ENCODE measurements at regions not wholly inside any gene's neighbourhood (a gene's known extent, or its start where the extent isn't known, plus 50 kb on each side); places are given as distances from the start of the nearest gene placed in this dataset.
A peak's percentile ranks its signal among the peaks of the same experiment; 100 is the strongest.

- no peaks in the 10 kb centered on the region for H3K9me3 ChIP-seq
- TF ChIP-seq, protein P1, sequence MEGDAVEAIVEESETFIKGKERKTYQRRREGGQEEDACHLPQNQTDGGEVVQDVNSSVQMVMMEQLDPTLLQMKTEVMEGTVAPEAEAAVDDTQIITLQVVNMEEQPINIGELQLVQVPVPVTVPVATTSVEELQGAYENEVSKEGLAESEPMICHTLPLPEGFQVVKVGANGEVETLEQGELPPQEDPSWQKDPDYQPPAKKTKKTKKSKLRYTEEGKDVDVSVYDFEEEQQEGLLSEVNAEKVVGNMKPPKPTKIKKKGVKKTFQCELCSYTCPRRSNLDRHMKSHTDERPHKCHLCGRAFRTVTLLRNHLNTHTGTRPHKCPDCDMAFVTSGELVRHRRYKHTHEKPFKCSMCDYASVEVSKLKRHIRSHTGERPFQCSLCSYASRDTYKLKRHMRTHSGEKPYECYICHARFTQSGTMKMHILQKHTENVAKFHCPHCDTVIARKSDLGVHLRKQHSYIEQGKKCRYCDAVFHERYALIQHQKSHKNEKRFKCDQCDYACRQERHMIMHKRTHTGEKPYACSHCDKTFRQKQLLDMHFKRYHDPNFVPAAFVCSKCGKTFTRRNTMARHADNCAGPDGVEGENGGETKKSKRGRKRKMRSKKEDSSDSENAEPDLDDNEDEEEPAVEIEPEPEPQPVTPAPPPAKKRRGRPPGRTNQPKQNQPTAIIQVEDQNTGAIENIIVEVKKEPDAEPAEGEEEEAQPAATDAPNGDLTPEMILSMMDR (IDR thresholded peaks at IDR 0.05) = no peak
- no peak for TF ChIP-seq POLR2A (IDR thresholded peaks at IDR 0.05)
- H3K36me3 ChIP-seq (replicated peaks in 1 of 2; ENCODE audit: insufficient read depth in 1 of 2, low read depth in 2 of 2) = no peaks in the 10 kb centered on the region
- intact Hi-C loops (cut with DNase I) = no loop called here
- no peak for DNase-seq
- ATAC-seq = peak; percentile 18
- H3K27me3 ChIP-seq = no peaks in the 10 kb centered on the region
- H3K4me1 ChIP-seq = no peaks in the 10 kb centered on the region
- H3K27ac ChIP-seq = no peak overlapping the region
- no peak overlapping the region for H3K4me3 ChIP-seq
Measured at GRCh38 chr12:76633415-76633814, 73.8 kb upstream of the OSBPL8 start.

DNA sequence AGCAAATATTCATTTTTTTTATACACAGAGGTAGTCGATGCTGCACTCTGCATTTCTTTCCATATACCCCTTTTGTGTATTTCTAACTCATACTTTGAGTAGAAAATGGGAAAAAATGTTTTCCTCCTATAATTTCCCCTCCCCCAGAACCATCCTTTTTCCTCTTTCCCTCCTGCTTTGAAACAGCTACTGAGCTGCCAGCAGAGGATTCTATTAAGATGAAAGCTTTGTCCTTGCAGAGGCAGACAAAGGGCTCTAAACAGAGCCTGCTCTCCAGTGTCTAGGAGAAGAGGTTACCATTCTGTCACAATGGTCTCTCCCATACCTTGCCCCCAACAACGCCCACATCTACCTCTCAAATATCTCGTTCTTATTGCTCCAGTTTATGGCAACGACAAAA is 74.6 kb upstream of the OSBPL8 start:
- Histone ChIP-seq H3K27me3 (no peaks in the 10 kb centered on the region), H3K4me3 (no peak overlapping the region), H3K9me3 (no peaks in the 10 kb centered on the region), H3K4me1 (no peaks in the 10 kb centered on the region), H3K36me3 (replicated peaks in 1 of 2; ENCODE audit: insufficient read depth in 1 of 2, low read depth in 2 of 2) (no peaks in the 10 kb centered on the region), H3K27ac (no peak overlapping the region)
- ATAC-seq (no peak), DNase-seq (no peak)
- TF ChIP-seq, protein P1 (IDR thresholded peaks at IDR 0.05) = no peak
- no peak for TF ChIP-seq POLR2A (IDR thresholded peaks at IDR 0.05)
- intact Hi-C loops (cut with DNase I) = no loop called here
- 63 to 73% methylated on average over 4 of the region's 4 CpGs for WGBS, 2 donors

DNA sequence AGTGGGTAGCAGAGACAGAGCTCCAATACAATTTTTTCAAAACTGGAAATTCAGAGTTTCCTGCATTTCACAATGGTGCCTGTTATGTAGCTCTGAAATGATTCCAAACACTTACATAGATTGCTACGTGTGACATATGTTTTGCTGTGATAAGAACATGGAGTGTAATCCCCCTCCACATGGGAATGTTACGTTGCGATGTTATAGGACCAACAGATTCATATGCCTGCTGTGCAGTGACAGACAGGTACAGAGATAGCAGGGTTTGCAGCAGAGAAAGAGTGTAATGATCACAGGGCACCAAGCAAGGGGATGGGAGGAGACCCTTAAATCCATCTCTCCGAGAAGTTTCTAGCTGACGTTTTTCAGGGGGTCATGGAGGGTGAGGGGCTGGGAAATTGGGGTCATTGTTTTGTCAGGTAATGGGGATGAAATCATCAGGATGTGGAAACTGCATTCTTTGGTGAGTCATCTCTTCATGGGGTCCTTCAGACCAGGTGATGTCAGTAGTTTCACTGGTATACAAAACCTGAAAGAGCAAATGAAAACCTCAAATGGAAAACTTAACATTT is 76.6 kb upstream of the OSBPL8 start:
- intact Hi-C loops (cut with DNase I) = no loop called here
- no peak overlapping the region for H3K27ac ChIP-seq
- H3K9me3 ChIP-seq = no peaks in the 10 kb centered on the region
- ATAC-seq (no peak), DNase-seq (no peak)
- no peaks in the 10 kb centered on the region for H3K36me3 ChIP-seq (replicated peaks in 1 of 2; ENCODE audit: insufficient read depth in 1 of 2, low read depth in 2 of 2)
- TF ChIP-seq, protein P1 (IDR thresholded peaks at IDR 0.05) = no peak
- no peak for TF ChIP-seq POLR2A (IDR thresholded peaks at IDR 0.05)
- WGBS, 2 donors = 67 to 74% methylated on average over 5 of the region's 5 CpGs
- H3K27me3 ChIP-seq = no peaks in the 10 kb centered on the region
- H3K4me1 ChIP-seq = no peaks in the 10 kb centered on the region
- H3K4me3 ChIP-seq = no peak overlapping the region

- no peaks in the 10 kb centered on the region for H3K9me3 ChIP-seq
- no peaks in the 10 kb centered on the region for H3K27me3 ChIP-seq
- ATAC-seq = no peak
- no peaks in the 10 kb centered on the region for H3K4me1 ChIP-seq
- no peak overlapping the region for H3K27ac ChIP-seq
- no peaks in the 10 kb centered on the region for H3K36me3 ChIP-seq (replicated peaks in 1 of 2; ENCODE audit: insufficient read depth in 1 of 2, low read depth in 2 of 2)
- intact Hi-C loops (cut with DNase I) = no loop called here
- TF ChIP-seq POLR2A (IDR thresholded peaks at IDR 0.05) = no peak
- TF ChIP-seq, protein P1 (IDR thresholded peaks at IDR 0.05) = no peak
- no peak for DNase-seq
- 81 to 82% methylated on average over 3 of the region's 3 CpGs for WGBS, 2 donors
- H3K4me3 ChIP-seq = no peak overlapping the region
Measured at GRCh38 chr12:76637807-76638206, 78.2 kb upstream of the OSBPL8 start.

- 83 to 86% methylated on average over 6 of the region's 6 CpGs for WGBS, 2 donors
- H3K4me3 ChIP-seq = no peak overlapping the region
- intact Hi-C loops (cut with DNase I) = no loop called here
Measured at GRCh38 chr12:76639646-76640045, 80.1 kb upstream of the OSBPL8 start.

More at GRCh38 chr12:76639646-76640045, 80.1 kb upstream of the OSBPL8 start:
- Histone ChIP-seq H3K27me3 (no peaks in the 10 kb centered on the region), H3K36me3 (replicated peaks in 1 of 2; ENCODE audit: insufficient read depth in 1 of 2, low read depth in 2 of 2) (no peaks in the 10 kb centered on the region), H3K4me1 (no peaks in the 10 kb centered on the region), H3K27ac (no peak overlapping the region), H3K9me3 (no peaks in the 10 kb centered on the region)
- DNase-seq = no peak
- ATAC-seq = no peak
- no peak for TF ChIP-seq POLR2A (IDR thresholded peaks at IDR 0.05)
- TF ChIP-seq, protein P1 (IDR thresholded peaks at IDR 0.05) = no peak

Data from body of pancreas (tissue), 4 donors.